Activated B cell treated with CpG ODN at 0.5 μM for 24 hours (primary cell): ENCODE measurements at regions not wholly inside any gene's neighbourhood (a gene's known extent, or its start where the extent isn't known, plus 50 kb on each side); places are given as distances from the start of the nearest gene placed in this dataset.

ENCODE experiments used
- ATAC-seq: fragments of 200-7000 bp; cut with Tn5 transposase; one replicate; pipeline ENCODE4 v1.10.0; 2021; ENCODE audit warnings: low read depth, mild to moderate bottlenecking, moderate library complexity
- CTCF ChIA-PET: fragments of 350-600 bp; sonication (Branson Sonifier 250); formaldehyde crosslinking; loops from one replicate; lab custom pipeline; 2021; ENCODE audit warnings: antibody characterized with exemption; lab: Charles Lee
- POLR2A ChIA-PET: fragments of 350-600 bp; sonication (Branson Sonifier 250); formaldehyde crosslinking; loops from one replicate; lab custom pipeline; 2021; ENCODE audit warnings: antibody characterized with exemption; lab: Charles Lee
- DNase-seq: peaks from one replicate; pipeline ENCODE4 v3.0.0; 2022
- H3K27ac Mint-ChIP-seq: one replicate; pipeline ENCODE4 v1.8.0; 2020; ENCODE audit warnings: mixed read lengths
- H3K27me3 Mint-ChIP-seq: one replicate; pipeline ENCODE4 v1.8.0; 2021; ENCODE audit warnings: mixed read lengths
- H3K36me3 Mint-ChIP-seq: one replicate; pipeline ENCODE4 v1.8.0; 2021; ENCODE audit warnings: low read depth, mixed read lengths
- H3K4me1 Mint-ChIP-seq: one replicate; pipeline ENCODE4 v1.8.0; 2021; ENCODE audit warnings: mixed read lengths
- H3K4me3 Mint-ChIP-seq: one replicate; pipeline ENCODE4 v1.8.0; 2020; ENCODE audit warnings: mild to moderate bottlenecking, mixed read lengths
- H3K9me3 Mint-ChIP-seq: one replicate; pipeline ENCODE4 v1.8.0; 2020; ENCODE audit warnings: mixed read lengths
- CTCF ChIP-seq: fragments of 200-600 bp; IDR thresholded peaks from one replicate; pipeline ENCODE4 v1.8.0; 2022; ENCODE audit warnings: antibody characterized with exemption, mild to moderate bottlenecking
- intact Hi-C: fragments of 100-400 bp; cut with micrococcal nuclease; formaldehyde crosslinking; loops from one replicate; pipeline ENCODE4 v1.15.1; 2024

- no peak overlapping the region for H3K4me3 Mint-ChIP-seq
Observed at GRCh38 chr7:4439444-4439843, 242.7 kb upstream of the FOXK1 start.

DNA sequence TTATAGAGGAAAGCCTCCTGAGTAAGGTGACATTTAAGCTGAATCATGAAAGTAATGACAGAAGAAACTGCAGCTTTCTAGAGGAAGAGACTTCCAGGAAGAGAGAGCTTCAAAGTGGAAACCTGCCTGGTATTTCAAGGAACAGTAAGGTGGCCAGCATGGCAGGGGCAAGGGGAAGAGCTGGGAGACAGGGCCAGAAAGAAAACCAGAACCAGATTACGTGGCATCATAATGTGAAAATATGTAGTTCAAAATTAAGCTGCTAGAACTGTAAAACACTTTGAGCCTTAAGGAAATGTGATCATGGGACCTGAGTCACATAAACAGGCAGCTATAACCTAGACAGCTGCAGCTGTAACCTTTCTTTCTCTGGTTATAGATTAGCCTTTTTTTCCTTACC, 238.0 kb upstream of the FOXK1 start:
- ATAC-seq: no peak
- no peak for DNase-seq
- no peaks in the 10 kb centered on the region for H3K36me3 Mint-ChIP-seq
- no peak overlapping the region for H3K4me3 Mint-ChIP-seq
- H3K27me3 Mint-ChIP-seq: no peaks in the 10 kb centered on the region
- POLR2A ChIA-PET: no interaction called here
- no peaks in the 10 kb centered on the region for H3K9me3 Mint-ChIP-seq
- CTCF ChIA-PET: no interaction called here
- no peak overlapping the region for H3K27ac Mint-ChIP-seq
- intact Hi-C loops: no loop called here
- no peaks in the 10 kb centered on the region for H3K4me1 Mint-ChIP-seq
- TF ChIP-seq CTCF: no peak

More at GRCh38 chr7:4439444-4439843, 242.7 kb upstream of the FOXK1 start:
- no peak for DNase-seq
- Mint-ChIP-seq H3K36me3 (no peaks in the 10 kb centered on the region), H3K27me3 (no peaks in the 10 kb centered on the region), H3K9me3 (no peaks in the 10 kb centered on the region), H3K4me1 (no peaks in the 10 kb centered on the region), H3K27ac (no peak overlapping the region)
- no peak for TF ChIP-seq CTCF
- ChIA-PET POLR2A (no interaction called here), CTCF (no interaction called here)
- intact Hi-C loops: no loop called here
- ATAC-seq: no peak

DNA sequence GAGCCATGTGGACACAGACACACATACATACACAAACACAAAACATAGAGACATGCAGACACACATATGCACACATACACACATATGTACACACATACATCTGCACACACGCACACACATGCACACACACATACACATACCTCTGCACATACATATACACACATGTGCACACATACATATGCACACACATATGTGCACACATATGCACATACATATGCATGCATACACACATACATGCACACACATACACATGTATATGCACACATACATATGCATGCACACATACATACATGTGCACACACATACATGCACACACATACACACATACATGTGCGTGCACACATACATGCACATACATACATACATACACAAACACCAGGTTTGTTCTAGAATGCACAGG, 236.3 kb upstream of the FOXK1 start:
- Mint-ChIP-seq H3K9me3 (no peaks in the 10 kb centered on the region), H3K4me1 (no peaks in the 10 kb centered on the region), H3K4me3 (no peak overlapping the region), H3K27ac (no peak overlapping the region), H3K27me3 (no peaks in the 10 kb centered on the region), H3K36me3 (no peaks in the 10 kb centered on the region)
- no peak for DNase-seq
- no peak for TF ChIP-seq CTCF
- ChIA-PET CTCF (no interaction called here), POLR2A (no interaction called here)
- intact Hi-C loops: no loop called here
- ATAC-seq: no peak

DNA sequence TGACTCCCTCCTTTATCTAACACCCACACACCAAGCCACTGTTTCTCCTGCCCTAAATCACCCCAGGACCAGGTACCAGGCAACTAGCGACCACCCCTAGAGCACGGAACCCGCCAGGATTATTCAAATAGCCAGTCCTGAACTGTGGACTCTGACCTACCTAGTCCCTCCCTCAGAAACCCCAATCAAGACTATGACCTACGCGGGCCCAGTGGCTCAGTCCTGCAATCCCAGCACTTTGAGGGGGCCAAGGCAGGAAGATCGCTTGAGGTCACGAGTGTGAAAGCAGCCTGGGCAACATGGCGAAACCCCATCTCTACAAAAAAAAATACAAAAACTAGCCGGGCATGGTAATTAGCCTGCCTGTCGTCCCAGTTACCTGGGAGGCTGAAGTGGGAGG, 232.8 kb upstream of the FOXK1 start:
- no peak for ATAC-seq

GRCh38 chr7:4450483-4450882, 231.6 kb upstream of the FOXK1 start:
- intact Hi-C loops: no loop called here
- no peak for DNase-seq
- Mint-ChIP-seq H3K27ac (no peak overlapping the region), H3K27me3 (no peaks in the 10 kb centered on the region), H3K36me3 (no peaks in the 10 kb centered on the region), H3K4me3 (no peak overlapping the region), H3K9me3 (no peaks in the 10 kb centered on the region), H3K4me1 (no peaks in the 10 kb centered on the region)
- ATAC-seq: no peak
- no peak for TF ChIP-seq CTCF
- ChIA-PET POLR2A (no interaction called here), CTCF (no interaction called here)

More for the DNA sequence above, 232.8 kb upstream of the FOXK1 start:
- ChIA-PET POLR2A (no interaction called here), CTCF (no interaction called here)
- H3K4me1 Mint-ChIP-seq: no peaks in the 10 kb centered on the region
- H3K27ac Mint-ChIP-seq: no peak overlapping the region
- intact Hi-C loops: no loop called here
- H3K4me3 Mint-ChIP-seq: no peak overlapping the region
- DNase-seq: no peak
- TF ChIP-seq CTCF: no peak
- no peaks in the 10 kb centered on the region for H3K9me3 Mint-ChIP-seq
- H3K36me3 Mint-ChIP-seq: no peaks in the 10 kb centered on the region
- H3K27me3 Mint-ChIP-seq: no peaks in the 10 kb centered on the region
